H9 (cell line): ENCODE measurements at regions not wholly inside any gene's neighbourhood (a gene's known extent, or its start where the extent isn't known, plus 50 kb on each side); places are given as distances from the start of the nearest gene placed in this dataset.

Experiments used
- DNase-seq: peaks from one replicate; pipeline ENCODE4 v3.0.0-alpha.2; 2017
- H2AFZ ChIP-seq: one replicate; pipeline ENCODE4 v1.6.1; 2013; ENCODE audit warnings: mild to moderate bottlenecking, low read length, control low read depth, moderate library complexity
- H2AK5ac ChIP-seq: 2 replicates; pipeline ENCODE4 v1.6.1; 2013; ENCODE audit warnings: low read length, control low read depth, mixed read lengths; ENCODE audit not compliant: insufficient read length
- H2BK120ac ChIP-seq: one replicate; pipeline ENCODE4 v1.6.1; 2013; ENCODE audit warnings: low read depth, mild to moderate bottlenecking, low read length, control low read depth, inconsistent platforms; ENCODE audit not compliant: poor library complexity, severe bottlenecking
- H2BK12ac ChIP-seq: 2 replicates; pipeline ENCODE4 v1.6.1; 2013; ENCODE audit warnings: low read length, control low read depth, mixed read lengths, low read depth; ENCODE audit not compliant: insufficient read length
- H2BK15ac ChIP-seq: 2 replicates; pipeline ENCODE4 v1.6.1; 2013; ENCODE audit warnings: low read depth, low read length, control low read depth
- H2BK20ac ChIP-seq: one replicate; pipeline ENCODE4 v1.6.1; 2013; ENCODE audit warnings: low read depth, mild to moderate bottlenecking, low read length, control low read depth, inconsistent platforms; ENCODE audit not compliant: poor library complexity, severe bottlenecking
- H2BK5ac ChIP-seq: 2 replicates; pipeline ENCODE4 v1.6.1; 2013; ENCODE audit warnings: low read length, control low read depth, mixed read lengths; ENCODE audit not compliant: insufficient read length
- H3K14ac ChIP-seq: 2 replicates; pipeline ENCODE4 v1.6.1; 2013; ENCODE audit warnings: low read length, control low read depth; ENCODE audit not compliant: insufficient read depth
- H3K18ac ChIP-seq: 2 replicates; pipeline ENCODE4 v1.6.1; 2013; ENCODE audit warnings: low read depth, mild to moderate bottlenecking, mixed read lengths, low read length, control low read depth; ENCODE audit not compliant: insufficient read length
- H3K23ac ChIP-seq: 2 replicates; pipeline ENCODE4 v1.6.1; 2013; ENCODE audit warnings: low read length, control low read depth, mixed read lengths, low read depth; ENCODE audit not compliant: insufficient read length
- H3K23me2 ChIP-seq: 2 replicates; pipeline ENCODE4 v1.6.1; 2013; ENCODE audit warnings: low read depth, mild to moderate bottlenecking, mixed read lengths, low read length, control low read depth; ENCODE audit not compliant: insufficient read length, poor library complexity, severe bottlenecking
- H3K27ac ChIP-seq: 2 replicates; pipeline ENCODE4 v1.5.1; 2013; ENCODE audit warnings: low read length, control low read depth, mixed read lengths, low read depth; ENCODE audit not compliant: insufficient read length
- H3K27me3 ChIP-seq: 2 replicates; pipeline ENCODE4 v1.6.1; 2013; ENCODE audit warnings: low read length, control low read depth, inconsistent platforms; ENCODE audit not compliant: insufficient read depth
- H3K4ac ChIP-seq: 2 replicates; pipeline ENCODE4 v1.6.1; 2013; ENCODE audit warnings: low read depth, mild to moderate bottlenecking, control low read depth, inconsistent platforms, low read length, moderate library complexity
- H3K4me1 ChIP-seq: 2 replicates; pipeline ENCODE4 v1.6.1; 2013; ENCODE audit warnings: low read length, control low read depth, inconsistent platforms; ENCODE audit not compliant: insufficient read depth
- H3K4me2 ChIP-seq: 2 replicates; pipeline ENCODE4 v1.6.1; 2013; ENCODE audit warnings: low read length, control low read depth, mixed read lengths; ENCODE audit not compliant: insufficient read length, insufficient read depth
- H3K56ac ChIP-seq: 2 replicates; pipeline ENCODE4 v1.6.1; 2013; ENCODE audit warnings: low read depth, mild to moderate bottlenecking, mixed read lengths, low read length, control low read depth; ENCODE audit not compliant: insufficient read length
- H3K79me1 ChIP-seq: 2 replicates; pipeline ENCODE4 v1.6.1; 2013; ENCODE audit warnings: low read depth, mild to moderate bottlenecking, moderate library complexity, low read length, control low read depth, inconsistent platforms; ENCODE audit not compliant: insufficient read depth, poor library complexity, severe bottlenecking
- H3K79me2 ChIP-seq: 2 replicates; pipeline ENCODE4 v1.6.1; 2013; ENCODE audit warnings: low read length, control low read depth, inconsistent platforms; ENCODE audit not compliant: insufficient read depth
- H3K9ac ChIP-seq: 2 replicates; pipeline ENCODE4 v1.6.1; 2013; ENCODE audit warnings: low read length, control low read depth, mixed read lengths; ENCODE audit not compliant: insufficient read length; ENCODE audit errors: extremely low read depth
- H3K9me3 ChIP-seq: one replicate; pipeline ENCODE4 v1.6.1; 2013; ENCODE audit warnings: low read depth, low read length, inconsistent platforms; ENCODE audit not compliant: control insufficient read depth
- H3T11ph ChIP-seq: one replicate; pipeline ENCODE4 v1.6.1; 2013; ENCODE audit warnings: mild to moderate bottlenecking, low read length, control low read depth, inconsistent platforms
- H4K20me1 ChIP-seq: one replicate; pipeline ENCODE4 v1.6.1; 2013; ENCODE audit not compliant: control insufficient read depth, insufficient read length, insufficient read depth
- H4K5ac ChIP-seq: 2 replicates; pipeline ENCODE4 v1.6.1; 2013; ENCODE audit warnings: low read depth, mild to moderate bottlenecking, mixed read lengths, low read length, control low read depth; ENCODE audit not compliant: insufficient read length
- H4K8ac ChIP-seq: replicated peaks from 2 replicates; pipeline ENCODE4 v1.6.1; 2013; ENCODE audit warnings: low read length, control low read depth, mixed read lengths, low read depth; ENCODE audit not compliant: insufficient read length
- H4K91ac ChIP-seq: 2 replicates; pipeline ENCODE4 v1.6.1; 2013; ENCODE audit warnings: low read depth, mild to moderate bottlenecking, moderate library complexity, mixed read lengths, low read length, control low read depth; ENCODE audit not compliant: insufficient read length
- H3K27ac Mint-ChIP-seq, 3 experiments: 2 replicates in 2 of 3; 3 replicates in 1 of 3; pipeline ENCODE4 v1.8.0; 2020 to 2021; ENCODE audit warnings: mixed read lengths in 3 of 3, mild to moderate bottlenecking in 1 of 3, moderate library complexity in 1 of 3
- H3K27me3 Mint-ChIP-seq: 2 replicates; pipeline ENCODE4 v1.8.0; 2021; ENCODE audit warnings: low read depth, mild to moderate bottlenecking, moderate library complexity, mixed read lengths
- H3K36me3 Mint-ChIP-seq, 3 experiments: 2 replicates in 2 of 3; 3 replicates in 1 of 3; pipeline ENCODE4 v1.8.0; 2020 to 2021; ENCODE audit warnings: low read depth in 3 of 3, mixed read lengths in 3 of 3; ENCODE audit not compliant: insufficient read depth in 1 of 3
- H3K4me1 Mint-ChIP-seq, 2 experiments: 2 replicates each; pipeline ENCODE4 v1.8.0; 2020; ENCODE audit warnings: mixed read lengths in 2 of 2
- H3K4me3 Mint-ChIP-seq, 2 experiments: 2 replicates in 1 of 2; 3 replicates in 1 of 2; pipeline ENCODE4 v1.8.0; 2020 to 2021; ENCODE audit warnings: mild to moderate bottlenecking in 2 of 2, mixed read lengths in 2 of 2, moderate library complexity in 1 of 2
- H3K9me3 Mint-ChIP-seq, 2 experiments: 2 replicates in 1 of 2; 3 replicates in 1 of 2; pipeline ENCODE4 v1.8.0; 2020; ENCODE audit warnings: mild to moderate bottlenecking in 2 of 2, mixed read lengths in 2 of 2, moderate library complexity in 1 of 2
- CTCF ChIP-seq: fragments of 200-600 bp; sonication (generic); conservative IDR thresholded peaks from 3 replicates; pipeline ENCODE4 v1.8.0; 2021; ENCODE audit warnings: antibody characterized with exemption, mild to moderate bottlenecking
- WGBS: extraction: QIAGEN DNeasy Blood & Tissue Kit; methylation state at CpG from one replicate; pipeline ENCODE4 v1.1.7; 2013; ENCODE audit warnings: missing lambda C conversion rate, low lambda C conversion rate, mixed read lengths; ENCODE audit not compliant: insufficient read length; ENCODE audit errors: extremely low coverage; 5-methylcytosine and 5-hydroxymethylcytosine counted together

GRCh38 chr12:64556231-64556630 lies 54.1 kb upstream of the RASSF3 start:
- no peak overlapping the region for H3K18ac ChIP-seq
- peaks cover 2% of the 10 kb centered on the region for H3K27me3 Mint-ChIP-seq
- peaks cover 8 to 10% of the 10 kb centered on the region in 2 experiments for H3K4me1 Mint-ChIP-seq
- no peaks in the 10 kb centered on the region for H3K9me3 ChIP-seq
- H3K14ac ChIP-seq: no peak overlapping the region
- H4K5ac ChIP-seq: no peak overlapping the region
- no peak overlapping the region for H2BK20ac ChIP-seq
- H3K4me2 ChIP-seq: no peak overlapping the region
- no peaks in the 10 kb centered on the region for H3K9me3 Mint-ChIP-seq
- H3K56ac ChIP-seq: no peak overlapping the region
- no peak overlapping the region for H2BK15ac ChIP-seq
- no peak overlapping the region for H3K27ac Mint-ChIP-seq
- no peaks in the 10 kb centered on the region for H3K79me1 ChIP-seq
- H3K23me2 ChIP-seq: no peaks in the 10 kb centered on the region
- H3K36me3 Mint-ChIP-seq: no peaks in the 10 kb centered on the region
- no peak overlapping the region for H3T11ph ChIP-seq
- TF ChIP-seq CTCF: no peak
- H4K20me1 ChIP-seq: no peaks in the 10 kb centered on the region
- H3K27me3 ChIP-seq: no peaks in the 10 kb centered on the region
- DNase-seq: no peak
- H3K23ac ChIP-seq: no peak overlapping the region
- no peak overlapping the region for H3K9ac ChIP-seq
- no peak overlapping the region for H2BK120ac ChIP-seq
- H2BK5ac ChIP-seq: no peak overlapping the region
- no CpG with 5 or more reads among the region's 4 CpGs for WGBS
- H3K4me1 ChIP-seq: no peaks in the 10 kb centered on the region
- H4K8ac ChIP-seq: no peak overlapping the region
- H3K4me3 Mint-ChIP-seq: no peak overlapping the region
- no peak overlapping the region for H3K27ac ChIP-seq
- H3K79me2 ChIP-seq: no peaks in the 10 kb centered on the region
- H3K4ac ChIP-seq: no peak overlapping the region
- no peak overlapping the region for H2AK5ac ChIP-seq
- H4K91ac ChIP-seq: no peak overlapping the region
- H2AFZ ChIP-seq: no peak overlapping the region
- no peak overlapping the region for H2BK12ac ChIP-seq
